Left forelimb (tissue), 1 donor: ENCODE measurements at regions not wholly inside any gene's neighbourhood (a gene's known extent, or its start where the extent isn't known, plus 50 kb on each side); places are given as distances from the start of the nearest gene placed in this dataset.
"Not testable (repeated sequence)": the region's sequence is repeated elsewhere in the genome, so short reads cannot be mapped to it uniquely, and the experiment has no call there.

ENCODE experiments used
- DNase-seq: peaks from one replicate; pipeline ENCODE4 v3.0.0-alpha.2; 2018; ENCODE audit warnings: low spot score

DNA sequence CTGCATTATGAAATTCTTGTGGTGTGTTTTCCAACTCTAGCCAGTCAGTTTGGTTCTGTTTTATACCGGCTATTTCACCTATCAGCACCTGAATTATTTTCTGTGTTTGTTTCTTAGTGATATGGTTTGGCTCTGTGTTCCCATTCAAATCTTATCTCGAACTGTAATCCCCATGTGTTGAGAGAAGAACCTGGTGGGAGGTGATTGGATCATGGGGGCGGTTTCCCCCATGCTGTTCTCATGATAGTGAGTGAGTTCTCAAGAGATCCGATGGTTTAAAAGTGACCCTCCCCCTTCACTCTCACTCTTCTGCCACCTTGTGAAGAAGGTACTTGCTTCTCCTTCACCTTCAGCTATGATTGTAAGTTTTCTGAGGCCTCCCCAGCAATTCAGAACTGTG is 1006.2 kb upstream of the FOXG1 start:
- DNase-seq, result not testable (repeated sequence)

DNA sequence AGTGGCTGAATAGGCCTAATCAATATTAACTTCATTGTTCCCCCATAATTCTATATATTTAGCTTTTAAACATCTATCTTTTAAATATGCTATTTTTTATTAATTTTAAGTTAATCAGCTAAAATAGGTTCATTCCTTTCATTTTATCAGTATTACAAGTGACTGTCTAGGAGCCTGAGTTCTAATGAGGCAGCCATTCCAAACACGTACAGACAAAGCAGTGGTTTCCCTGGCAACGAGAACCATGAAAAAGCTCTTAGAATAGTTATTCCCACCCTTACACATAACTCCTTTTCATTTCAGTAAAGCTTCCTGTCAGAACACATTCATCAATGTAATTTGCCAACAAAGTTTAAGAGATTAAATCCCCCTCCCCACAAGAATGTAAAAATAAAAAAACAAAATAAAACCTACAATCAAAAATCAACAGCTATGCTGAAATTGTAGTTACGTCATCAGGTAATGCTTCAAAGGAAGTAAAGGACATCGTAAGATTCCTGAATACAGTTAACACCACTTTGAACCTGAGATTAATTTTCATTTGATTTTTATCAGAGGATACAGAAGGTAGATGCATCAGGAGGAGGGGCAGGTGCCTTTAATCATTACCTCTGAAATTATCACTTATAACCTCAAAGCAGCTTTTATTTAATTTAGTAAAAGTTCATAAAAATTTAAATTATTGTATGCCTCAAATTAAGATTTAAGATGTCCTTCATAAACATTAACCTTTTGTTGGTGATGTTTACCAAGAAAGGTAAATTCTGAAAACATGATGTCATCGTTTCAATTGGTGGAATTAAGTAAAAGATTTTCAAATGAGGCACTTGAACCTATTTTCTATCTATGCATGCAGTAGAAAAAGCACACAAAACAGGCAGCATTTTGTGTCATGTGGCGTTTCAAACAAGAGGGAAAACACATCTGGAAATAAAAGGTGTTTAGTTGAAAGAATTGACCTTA is 967.2 kb upstream of the FOXG1 start:
- DNase-seq, result not testable (repeated sequence)

DNA sequence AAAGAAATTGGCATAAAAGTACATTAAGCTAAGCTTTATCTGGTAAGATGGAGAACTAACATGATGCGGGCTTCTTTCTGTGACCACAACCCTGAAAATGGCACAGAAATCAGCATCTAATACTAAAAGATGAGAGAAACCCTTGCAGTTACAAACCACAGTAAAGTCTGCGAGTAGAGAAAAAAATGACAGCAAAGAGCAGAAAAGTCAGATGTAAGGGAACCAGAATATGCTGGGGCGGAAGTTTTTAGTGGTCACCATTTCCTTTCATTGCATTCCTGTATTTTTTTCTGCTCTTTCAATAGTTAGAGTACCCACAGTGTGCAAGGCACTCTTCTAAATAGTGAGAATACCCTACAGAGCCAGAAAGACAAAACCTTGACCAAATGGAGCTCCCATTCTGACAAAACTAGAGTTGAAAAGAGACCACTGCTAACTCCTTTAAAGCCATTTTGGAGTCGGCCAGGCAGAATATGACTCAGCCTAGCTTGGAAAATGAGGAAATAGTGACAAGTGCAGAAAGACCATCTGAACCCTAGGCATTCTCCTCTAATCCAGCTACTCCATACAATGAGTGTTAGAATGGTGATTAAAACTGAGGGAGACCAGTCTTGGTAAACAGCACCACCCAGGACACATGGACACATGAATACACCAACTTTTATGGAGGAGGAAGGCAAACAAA is 948.7 kb upstream of the FOXG1 start:
- DNase-seq, result not testable (repeated sequence)

DNA sequence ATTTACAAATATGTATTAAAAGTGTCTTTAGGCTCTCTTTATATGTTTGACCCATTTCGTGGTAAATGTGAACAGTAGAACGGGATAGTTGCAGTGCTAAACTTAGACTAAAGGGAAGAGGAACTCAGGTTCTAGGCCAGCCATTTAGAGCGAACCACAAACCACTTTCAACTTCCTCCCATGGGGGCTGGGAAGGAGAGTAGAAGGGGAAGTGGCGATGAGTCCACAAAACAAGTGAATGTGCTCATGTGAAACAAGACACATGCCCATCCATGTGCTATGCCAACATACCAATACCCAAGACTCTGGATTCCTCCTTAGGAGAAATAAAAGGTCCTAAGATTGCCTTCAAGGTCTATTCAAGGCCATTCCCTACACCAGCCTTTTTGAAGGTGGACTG is 940.4 kb upstream of the FOXG1 start:
- not testable (repeated sequence) for DNase-seq

DNA sequence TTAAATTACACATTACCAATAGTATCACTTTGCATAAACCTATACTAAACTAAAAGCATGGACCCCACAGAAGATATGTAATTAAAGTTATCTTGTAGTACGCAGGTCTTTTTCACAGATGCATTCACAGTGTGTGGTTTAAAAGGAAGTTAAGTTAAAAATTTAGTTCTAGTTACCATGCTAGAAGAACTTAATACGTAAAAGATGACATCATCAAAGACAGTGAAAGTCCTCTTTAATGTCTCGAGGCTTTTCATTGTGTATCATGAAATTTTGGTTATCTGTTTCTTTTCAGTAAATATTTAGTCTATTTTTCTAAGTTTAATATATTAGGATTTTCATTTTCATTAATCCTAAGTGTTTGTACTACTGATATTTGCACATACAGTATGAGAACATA is 934.6 kb upstream of the FOXG1 start:
- not testable (repeated sequence) for DNase-seq

DNA sequence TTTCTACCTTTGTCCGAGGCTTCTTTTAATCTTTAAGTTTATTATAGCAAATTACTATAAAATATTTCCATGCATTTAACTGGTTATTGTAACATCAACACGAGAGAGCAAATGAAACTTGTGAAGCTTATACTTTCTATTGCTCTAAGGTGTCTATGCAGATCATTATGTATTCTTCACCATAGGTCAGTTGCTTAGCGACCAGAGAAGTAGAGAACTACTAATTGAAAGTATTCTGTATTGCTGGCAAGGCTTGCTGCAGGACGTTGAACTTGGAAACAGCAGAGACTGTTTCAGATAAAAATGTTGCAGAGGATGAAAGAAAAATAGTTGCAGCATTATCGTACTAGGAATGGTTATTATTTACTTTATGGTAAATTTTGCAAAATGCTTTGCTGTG is 933.6 kb upstream of the FOXG1 start:
- not testable (repeated sequence) for DNase-seq

DNA sequence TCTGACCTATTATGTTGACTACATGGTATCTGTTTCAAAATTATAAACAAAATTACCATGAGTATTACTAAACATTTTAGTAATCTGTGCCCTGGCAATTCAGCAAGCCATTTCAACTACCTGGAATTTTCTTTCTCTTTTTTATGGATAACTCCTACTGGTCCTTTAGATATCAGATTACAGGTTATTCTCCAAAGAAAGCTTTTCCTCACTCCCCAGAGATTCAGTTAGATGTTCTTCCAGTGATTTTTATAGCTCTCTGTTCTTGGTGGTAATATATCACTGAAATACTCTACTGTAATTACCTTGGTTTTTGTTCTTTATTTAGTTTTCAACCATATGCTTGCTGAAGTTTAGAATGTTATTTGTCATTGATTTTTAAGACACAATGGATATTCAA is 930.2 kb upstream of the FOXG1 start:
- DNase-seq, result no peak

DNA sequence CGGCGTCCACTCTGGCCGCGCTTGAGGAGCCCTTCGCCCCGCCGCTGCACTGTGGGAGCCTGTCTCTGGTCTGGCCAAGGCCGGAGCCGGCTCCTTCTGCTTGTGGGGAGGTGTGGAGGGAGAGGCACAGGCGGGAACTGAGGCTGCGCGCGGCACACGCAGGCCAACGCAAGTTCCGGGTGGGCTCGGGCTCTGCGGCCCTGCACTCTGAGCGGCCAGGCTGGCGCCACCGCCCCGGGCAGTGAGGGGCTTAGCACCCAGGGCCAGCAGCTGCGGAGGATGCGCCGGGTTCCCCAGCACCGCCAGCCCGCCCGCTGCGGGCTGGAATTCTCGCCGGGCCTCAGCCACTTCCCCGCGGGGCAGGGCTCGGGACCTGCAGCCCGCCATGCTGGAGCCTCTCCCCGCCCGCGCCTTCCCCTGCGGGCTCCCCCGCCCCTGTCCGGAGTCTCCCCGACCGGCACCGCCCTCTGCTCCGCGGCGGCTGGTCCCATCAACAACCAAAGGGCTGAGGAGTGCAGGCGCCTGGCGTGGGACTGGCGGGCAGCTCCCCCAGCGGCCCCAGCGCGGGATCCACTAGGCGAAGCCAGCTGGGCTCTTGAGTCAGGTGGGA is 921.2 kb upstream of the FOXG1 start:
- DNase-seq, result no peak

DNA sequence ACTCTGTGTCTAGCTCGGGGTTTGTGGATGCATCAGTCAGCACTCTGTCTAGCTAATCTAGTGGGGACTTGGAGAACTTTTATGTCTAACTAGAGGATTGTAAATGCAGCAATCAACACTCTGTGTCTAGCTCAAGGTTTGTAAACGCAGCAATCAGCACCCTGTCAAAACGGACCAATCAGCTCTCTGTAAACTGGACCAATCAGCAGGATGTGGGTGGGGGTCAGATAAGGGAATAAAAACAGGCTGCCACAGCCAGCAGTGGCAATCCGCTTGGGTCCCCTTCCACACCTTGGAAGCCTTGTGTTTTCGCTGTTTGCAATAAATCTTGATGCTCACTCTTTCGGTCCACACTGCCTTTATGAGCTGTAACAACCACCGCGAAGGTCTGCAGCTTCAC is 920.7 kb upstream of the FOXG1 start:
- no peak for DNase-seq

DNA sequence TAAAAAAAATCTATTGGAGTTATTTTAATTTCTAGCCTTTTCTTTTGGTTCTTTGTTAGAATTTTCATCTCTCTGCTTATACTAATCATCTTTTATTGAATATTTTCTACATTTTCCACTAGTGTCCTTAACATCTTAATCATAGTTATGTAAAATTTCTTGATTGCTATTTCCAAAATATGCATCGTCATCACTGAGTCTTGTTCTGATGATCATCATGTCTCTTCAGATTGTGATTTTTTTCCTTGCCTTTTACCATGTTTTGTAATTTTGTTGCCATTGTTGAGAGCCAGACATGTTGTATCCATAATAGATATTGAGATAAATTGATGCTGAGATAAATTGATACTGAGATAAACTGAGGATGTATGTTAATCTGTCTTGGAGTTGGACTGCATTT is 919.1 kb upstream of the FOXG1 start:
- not testable (repeated sequence) for DNase-seq

DNA sequence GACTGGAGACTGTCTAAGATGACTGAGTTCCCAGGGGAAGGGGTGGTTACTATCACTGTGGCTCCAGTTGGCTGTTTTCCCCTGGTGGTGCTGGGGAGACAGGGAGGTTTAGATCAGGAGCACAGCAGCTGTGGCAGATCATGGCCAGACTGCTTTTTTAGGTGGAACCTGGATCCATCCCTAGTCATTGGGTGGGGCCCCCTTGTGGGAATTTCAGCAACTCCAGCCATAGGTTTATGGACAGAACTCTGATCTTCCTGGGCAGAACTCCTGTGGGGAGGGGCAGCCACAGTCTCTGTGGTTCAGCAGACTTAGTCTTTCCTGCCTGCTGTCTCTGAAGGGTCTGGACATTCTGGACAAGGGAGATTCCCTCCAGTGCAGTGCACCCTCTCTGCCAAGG is 917.4 kb upstream of the FOXG1 start:
- DNase-seq, result not testable (repeated sequence)

DNA sequence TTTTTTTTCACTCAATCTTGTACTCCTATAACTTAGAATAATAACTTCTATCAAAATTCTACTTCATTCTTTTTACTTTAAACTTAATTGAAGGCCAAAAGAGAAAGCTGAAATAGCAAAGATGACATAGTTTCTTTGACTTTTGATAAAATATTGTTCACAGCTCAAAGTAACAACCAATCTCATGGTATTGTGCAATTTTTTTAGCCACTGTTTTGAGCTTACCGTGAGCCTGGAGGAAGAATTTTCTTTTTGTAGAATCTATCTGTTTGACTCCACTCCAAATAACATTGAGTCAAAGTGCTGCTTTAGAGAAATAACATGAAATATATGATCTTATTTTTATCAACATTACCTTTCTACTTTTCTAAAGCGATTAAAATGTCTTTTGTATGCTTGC is 903.9 kb upstream of the FOXG1 start:
- DNase-seq, result no peak

DNA sequence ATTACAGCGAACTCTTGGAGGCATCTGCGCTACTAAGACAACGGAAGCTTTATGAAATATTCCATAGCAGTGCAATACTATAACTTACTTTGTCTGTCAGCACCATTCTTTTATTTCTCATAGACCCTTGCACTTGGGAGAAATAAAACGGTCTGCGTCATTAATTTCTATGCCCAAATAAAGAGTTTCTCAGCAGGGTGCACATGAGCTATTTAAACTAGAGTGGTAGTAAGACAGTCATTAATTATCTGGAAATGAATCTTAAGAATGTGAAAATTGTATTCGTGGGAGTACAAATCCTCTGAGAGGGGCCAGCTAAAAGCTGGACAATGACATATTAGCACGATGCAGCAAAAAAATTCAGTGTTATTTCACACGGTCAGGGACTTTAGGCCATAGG is 903.4 kb upstream of the FOXG1 start:
- DNase-seq, result no peak

DNA sequence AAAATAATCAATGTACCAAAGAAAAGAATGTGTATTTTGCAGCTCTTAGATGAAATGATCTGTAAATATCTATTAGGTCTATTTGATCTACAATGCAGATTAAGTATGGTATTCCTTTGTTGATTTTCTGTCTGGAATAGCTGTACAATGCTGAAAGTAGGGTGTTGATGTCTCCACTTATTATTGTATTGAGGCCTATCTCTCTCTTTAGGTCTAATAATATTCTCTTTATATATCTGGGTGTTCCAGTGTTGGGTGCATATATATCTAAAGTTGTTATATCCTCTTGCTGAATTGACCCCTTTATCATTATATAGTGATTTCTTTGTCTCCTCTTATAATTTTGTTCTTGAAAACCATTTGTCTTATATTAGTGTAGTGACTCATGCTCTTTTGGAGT is 885.5 kb upstream of the FOXG1 start:
- DNase-seq, result no peak

DNA sequence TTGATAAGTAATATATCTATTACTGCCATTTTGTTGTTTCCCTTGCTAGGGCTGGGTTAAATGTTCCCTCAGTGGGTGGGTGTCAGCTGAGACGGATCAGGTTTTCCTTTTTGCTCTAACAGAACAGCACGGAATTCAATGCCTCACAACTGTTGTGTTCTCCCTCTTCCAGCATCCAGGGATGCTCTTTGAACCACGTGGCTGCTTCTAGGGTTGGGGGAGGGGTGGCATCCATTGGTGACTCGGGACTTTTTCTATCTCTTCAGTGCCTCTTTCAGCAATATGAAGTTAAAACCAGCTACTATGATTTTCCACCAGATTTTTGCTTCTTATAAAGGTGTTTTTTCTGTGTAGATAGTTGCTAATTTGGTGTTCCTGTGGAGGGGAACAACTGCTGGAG is 884.9 kb upstream of the FOXG1 start:
- no peak for DNase-seq

DNA sequence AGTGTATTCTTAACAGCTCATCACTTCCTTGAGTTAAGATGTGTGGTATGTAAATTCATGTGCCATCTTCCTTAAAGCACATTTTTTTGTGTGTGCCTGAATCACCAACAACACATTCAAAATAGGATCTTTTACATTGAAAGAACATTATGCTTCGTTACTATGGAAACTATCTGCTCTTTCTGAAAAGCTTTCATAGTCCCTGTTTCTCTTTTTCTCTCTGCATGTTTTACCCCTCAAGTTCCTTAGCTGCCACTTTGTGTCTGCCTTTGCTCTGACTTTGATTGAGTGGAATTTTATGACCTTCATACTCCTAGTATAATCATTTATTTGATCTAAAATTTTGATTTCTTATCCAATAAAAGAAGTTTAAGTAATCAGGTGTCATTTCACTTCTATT is 880.3 kb upstream of the FOXG1 start:
- no peak for DNase-seq

DNA sequence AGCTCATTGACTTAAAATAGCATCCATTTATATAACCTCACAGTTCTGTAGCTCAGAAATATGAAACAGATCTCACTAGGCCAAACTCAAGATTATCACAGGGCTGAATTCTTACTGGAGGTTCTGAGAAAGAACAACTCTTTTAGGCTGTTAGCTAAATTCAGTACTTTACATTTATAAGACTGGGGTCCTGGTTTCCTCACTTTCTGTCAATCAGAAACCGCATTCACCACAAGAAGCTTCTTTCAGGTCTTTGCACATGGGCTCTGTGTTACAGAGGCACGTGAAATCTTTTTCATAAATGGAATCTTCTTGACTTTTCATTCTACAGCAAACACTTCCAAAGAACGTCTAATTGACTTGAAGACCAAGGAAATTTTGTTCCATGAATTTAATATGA is 876.3 kb upstream of the FOXG1 start:
- DNase-seq, result no peak

DNA sequence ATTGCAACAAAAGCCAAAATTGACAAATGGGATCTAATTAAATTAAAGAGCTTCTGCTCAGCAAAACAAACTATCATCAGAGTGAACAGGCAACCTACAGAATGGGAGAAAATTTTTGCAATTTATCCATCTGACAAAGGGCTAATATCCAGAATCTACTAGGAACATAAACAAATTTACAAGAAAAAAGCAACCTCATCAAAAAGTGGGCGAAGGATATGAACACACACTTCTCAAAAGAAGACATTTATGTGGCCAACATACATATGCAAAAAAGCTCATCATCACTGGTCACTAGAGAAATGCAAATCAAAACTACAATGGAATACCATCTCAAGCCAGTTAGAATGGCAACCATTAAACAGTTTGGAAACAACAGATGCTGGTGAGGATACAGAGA is 858.1 kb upstream of the FOXG1 start:
- DNase-seq, result not testable (repeated sequence)

DNA sequence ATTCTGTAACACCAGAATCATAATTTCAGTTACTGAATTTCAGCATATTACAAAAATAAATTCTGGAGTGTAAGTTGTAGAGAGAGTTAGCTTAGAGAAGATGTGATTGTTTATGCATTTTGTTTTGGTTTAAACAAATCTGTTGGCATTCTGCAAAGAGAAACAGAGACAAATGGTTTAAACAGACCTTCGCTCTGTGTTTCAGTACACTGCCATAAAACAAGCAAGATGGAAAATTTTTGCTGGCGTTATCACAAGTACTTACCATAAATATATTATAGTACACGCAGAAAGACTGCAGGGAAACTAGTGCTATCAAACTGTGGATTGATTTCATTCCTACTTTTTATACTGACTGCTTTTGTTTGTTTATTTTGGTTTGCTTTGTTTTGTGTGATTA is 850.3 kb upstream of the FOXG1 start:
- no peak for DNase-seq

DNA sequence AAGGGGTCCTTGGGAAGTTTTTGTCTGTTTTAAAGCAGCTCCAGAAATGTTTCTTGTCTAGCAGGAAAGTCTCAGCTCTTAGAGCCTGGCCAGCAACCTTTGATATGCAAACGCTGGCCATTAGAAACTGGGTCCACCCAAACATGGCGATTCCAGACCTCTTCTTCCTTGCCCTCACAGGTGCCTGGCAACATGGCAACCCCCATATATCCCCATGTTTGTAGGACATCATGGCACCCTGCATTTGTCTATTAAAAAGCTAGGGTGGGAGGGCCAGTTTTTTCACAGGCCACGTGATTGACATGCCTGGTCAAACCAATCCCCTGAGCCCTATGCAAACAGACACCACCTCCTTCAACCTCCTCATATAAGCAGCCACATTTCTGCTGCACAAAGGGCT is 848.7 kb upstream of the FOXG1 start:
- DNase-seq, result no peak

DNA sequence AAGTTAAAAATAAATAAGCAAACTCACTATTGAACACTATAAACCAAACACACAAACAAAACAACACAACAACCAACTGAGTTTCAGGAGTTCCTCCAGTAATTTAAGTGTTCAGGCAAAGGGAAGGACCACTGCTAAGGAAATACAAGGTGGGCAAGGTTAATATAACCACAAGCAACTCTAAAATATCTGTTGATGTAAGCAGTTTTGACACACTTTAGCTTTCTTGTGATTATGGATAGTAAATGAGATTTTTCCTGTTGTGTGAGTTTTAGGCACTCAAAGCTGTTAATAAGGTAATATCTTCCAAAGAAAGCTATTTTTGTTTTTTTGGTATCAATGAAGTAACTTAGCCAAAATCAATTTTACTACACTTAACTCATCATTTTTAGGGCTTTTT is 839.1 kb upstream of the FOXG1 start:
- DNase-seq, result no peak

DNA sequence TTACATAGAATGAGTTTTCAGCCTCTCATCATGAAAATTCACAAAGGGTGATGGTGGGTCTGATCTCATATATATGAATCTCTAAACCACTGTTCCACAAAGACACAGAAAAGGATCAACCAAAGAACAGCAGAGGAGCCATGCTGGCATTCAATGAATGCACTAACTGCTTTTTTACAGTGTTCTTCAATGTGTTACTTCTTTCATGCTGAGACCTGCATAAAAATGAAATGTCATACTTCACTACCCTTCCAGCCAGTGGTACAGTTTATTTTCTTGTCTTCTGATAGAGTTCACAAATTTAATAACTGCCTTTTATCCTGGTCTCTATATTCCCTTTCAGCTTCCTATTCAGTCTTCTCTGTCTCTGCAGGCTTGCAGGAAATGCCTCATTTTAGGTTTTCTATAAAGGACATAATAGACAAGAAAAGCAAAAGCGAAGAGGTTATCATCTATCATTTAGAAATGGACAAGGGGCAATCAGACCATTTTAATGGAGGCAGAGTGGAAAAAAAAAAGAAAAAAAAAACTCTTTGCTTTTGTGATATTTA is 836.7 kb upstream of the FOXG1 start:
- DNase-seq, result no peak

DNA sequence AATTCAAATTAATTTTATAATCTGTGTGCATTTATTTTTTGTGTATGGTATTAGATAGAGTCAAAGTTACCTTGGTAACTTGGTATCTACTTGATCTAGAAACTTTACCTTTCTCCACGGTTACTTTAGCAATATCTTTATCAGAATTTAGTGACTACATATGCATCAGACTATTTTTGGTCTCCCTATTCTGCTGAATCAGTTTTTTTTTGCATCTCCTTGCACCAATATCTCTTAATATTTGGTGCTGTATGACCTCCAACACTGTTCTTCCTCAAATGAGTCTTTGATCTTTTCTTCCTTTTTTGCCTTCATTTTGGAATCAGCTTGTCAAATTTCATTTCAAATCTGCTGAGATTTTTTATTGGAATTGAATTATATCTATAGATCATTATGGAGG is 828.2 kb upstream of the FOXG1 start:
- no peak for DNase-seq
